ENCODE measurements at regions not wholly inside any gene's neighbourhood (a gene's known extent, or its start where the extent isn't known, plus 50 kb on each side); places are given as distances from the start of the nearest gene placed in this dataset.
"Not testable (repeated sequence)": the region's sequence is repeated elsewhere in the genome, so short reads cannot be mapped to it uniquely, and the experiment has no call there.

GRCh38 chr14:39499514-39499913 lies 67.3 kb upstream of the FBXO33 start:
- DNase-seq = no peak

GRCh38 chr14:39497677-39498076 lies 65.4 kb upstream of the FBXO33 start:
- DNase-seq = not testable (repeated sequence)

- no peak for DNase-seq
Observed at GRCh38 chr14:39492267-39492666, 60.0 kb upstream of the FBXO33 start.

- peak; percentile 53 for DNase-seq
Observed at GRCh38 chr14:39491134-39491571, 58.9 kb upstream of the FBXO33 start.

- DNase-seq = no peak
Observed at GRCh38 chr14:39488600-39488999, 56.4 kb upstream of the FBXO33 start.

- no peak for DNase-seq
Observed at GRCh38 chr14:39483682-39484081, 51.4 kb upstream of the FBXO33 start.

Measured in NCI-H2171 treated with DMSO at 0.1 percent for 48 hours (cell line).